ENCODE measurements at regions not wholly inside any gene's neighbourhood (a gene's known extent, or its start where the extent isn't known, plus 50 kb on each side); places are given as distances from the start of the nearest gene placed in this dataset.

DNA sequence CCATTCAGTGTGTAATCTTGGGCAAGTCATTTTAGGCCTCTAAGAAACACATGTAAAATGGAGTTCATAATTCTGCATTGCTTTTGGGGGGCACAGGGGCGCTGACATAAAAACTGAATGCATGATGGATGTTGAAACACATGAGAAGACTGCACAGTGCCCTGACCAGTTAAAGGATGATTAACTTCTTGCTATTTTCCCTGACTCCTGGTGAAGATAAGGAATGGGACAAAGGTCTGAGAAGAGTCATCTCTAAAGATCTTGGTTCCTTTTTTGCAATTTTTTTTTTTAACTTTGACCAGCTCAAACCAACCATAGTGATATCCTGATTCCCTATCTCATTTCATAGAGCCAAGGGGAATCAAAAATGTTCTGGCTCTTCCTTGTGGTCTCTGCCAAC, 134.9 kb upstream of the TENM4 start:
- no peak for DNase-seq (ENCODE audit: low read depth)

DNA sequence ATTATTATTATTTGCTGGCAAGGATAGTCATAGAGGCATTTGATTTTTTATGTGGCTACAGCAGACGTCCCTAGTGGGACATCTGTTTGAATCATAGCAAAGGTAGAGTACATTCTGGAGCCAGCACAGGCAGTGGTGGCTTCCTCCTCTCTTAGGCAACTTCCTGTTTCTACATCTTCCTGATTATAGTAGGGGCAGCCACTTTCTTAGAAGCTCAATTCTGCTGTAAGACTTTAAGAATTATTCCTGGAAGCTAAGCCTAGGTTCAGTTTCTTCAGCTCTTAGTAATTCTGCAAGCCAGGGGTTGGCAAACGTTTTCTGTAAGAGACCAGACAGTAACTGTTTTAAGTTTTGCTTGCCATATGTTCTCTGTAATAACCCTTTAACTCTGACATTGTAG, 129.3 kb upstream of the TENM4 start:
- DNase-seq (ENCODE audit: low read depth) = no peak

DNA sequence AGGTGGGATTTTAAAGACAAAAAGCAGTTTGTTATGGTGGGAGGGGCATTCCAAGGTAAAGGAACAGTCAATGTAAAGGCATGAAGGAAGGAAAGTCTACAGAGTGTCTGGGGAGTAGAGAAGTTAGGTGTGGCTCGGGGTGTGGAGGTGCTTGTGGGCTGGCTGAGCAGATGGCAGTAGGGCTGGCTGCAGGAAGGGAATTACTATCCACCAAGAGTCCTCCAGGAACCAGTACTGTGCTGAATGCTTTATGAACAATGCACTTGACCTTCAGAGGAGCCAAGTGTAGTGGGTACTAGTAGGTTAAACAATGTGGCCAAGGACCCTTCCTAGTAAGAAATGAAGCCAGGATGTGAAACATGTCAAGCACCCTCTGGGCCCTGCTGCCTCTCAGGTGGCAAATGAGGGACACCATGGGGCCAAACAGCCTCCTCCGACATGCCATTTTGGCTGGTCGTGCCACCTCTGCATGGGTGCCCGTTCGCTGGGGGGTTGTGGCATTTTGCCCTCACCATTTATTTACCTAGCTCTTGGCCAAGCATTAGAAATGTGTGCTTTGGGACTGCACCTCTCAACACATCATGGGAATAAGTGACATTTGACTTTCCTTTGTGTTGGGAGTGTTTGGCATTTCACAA, 123.6 kb upstream of the TENM4 start:
- no peak for DNase-seq (ENCODE audit: low read depth)

DNA sequence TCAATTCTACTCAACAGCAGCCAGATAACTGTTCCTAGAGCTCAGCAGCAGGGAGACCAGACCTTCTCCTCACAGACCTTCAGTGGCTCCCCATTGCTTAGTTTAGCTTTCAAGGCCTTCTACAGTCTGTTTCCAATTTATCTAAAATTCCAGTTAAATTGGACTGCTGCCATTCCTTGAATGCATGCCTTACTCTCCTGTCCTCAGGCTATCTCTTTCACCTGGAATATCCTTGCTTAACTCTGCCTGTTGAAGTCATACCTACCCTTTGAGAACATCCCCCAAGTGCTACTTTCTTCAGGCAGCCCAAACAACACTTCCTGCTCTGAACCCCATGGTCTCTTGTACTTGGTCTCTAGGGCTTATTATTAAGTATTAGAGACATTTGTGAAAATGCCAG, 120.7 kb upstream of the TENM4 start:
- no peak for DNase-seq (ENCODE audit: low read depth)

DNA sequence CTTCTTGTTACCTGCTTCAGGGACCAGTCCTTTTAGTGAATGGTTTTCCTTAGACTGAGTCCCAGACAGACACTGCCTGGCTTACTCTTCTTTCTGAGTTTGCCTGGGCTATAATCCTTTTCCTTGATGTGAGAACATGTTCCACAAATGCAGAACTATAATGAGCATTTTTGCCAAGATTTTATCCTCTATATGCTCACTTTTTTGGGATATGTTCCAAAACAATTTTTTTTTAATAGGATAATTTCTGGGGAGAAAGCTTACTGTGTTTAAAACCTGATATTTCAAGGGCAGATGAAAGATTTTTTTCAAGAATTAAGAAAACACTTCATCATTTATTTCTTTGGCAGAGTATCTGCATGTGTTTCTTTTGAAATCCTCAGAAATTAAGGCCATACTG, 110.0 kb upstream of the TENM4 start:
- no peak for DNase-seq (ENCODE audit: low read depth)

DNA sequence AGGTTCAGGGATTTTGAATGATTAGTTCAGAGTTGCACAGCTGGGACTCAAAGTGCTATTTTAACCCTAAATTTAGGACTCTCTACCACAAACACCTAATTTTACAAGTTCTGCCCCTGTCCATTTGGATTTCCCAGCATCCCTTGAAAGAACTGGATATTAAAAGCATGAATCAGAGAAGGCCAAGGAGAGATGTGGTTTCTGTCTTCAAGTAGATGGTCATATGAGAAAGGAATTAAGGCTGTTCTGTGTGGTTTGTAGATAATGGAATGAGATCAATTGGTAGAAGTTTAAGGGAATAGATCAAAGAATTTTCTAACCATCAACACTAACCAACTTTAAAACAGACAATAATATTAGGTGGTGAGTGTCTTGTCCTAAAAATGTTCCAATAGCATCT, 106.4 kb upstream of the TENM4 start:
- no peak for DNase-seq (ENCODE audit: low read depth)

DNA sequence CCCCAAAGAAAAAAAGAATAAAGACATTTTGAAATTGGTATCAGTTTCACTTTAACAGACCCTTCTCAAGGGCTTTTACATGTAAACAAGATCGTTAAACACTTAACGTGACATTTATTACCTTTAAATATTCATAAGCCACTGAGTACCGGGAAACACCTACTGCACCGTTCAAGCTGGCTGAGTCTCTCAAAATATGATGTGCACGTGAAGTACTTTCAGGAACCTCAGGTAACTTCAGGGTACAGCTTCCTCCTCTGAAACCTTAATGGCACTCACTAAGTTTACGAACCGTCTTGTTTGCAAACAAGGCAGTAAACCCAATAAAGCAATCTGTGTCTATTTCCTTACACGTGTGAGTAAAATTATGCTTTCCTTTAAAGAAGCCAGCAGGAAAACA, 105.5 kb upstream of the TENM4 start:
- DNase-seq (ENCODE audit: low read depth) = no peak

DNA sequence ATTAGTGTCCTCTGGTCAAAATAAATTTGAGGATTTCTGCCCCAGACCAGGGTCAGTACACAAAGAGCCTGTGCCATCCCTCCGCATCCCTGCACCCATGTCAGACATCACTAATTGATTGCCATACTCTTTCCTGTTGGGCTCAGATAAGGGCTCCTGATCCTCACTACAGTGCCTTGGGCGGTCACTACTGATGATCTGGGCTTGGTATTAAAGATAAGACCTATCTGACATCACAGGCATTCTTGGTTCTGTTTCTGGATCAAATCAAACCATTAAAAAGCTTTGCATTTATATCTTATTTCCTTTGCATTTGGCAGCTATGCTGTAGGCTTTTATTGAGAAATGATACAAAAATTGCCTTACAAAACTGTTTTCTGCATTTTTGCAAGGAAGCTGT, 103.5 kb upstream of the TENM4 start:
- DNase-seq (ENCODE audit: low read depth) = no peak

DNA sequence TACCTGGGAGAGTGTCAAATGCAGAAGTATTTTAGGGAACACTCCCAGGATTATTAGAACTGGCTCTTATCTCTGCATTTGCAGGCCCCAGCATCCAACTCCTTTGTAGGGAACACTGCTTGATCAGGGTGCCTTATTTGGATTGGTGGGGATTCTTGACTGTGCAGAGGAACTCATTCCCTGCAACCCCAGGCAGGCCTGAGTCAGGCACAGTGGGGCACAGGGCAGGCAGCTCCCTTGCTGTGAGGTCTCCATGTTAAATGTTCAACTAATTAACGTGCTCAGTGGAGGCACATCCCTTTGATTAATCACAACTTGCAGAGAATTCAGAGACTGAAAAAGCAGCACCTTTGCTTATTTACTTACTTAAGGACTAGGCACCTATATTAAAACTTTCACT, 102.3 kb upstream of the TENM4 start:
- no peak for DNase-seq (ENCODE audit: low read depth)

DNA sequence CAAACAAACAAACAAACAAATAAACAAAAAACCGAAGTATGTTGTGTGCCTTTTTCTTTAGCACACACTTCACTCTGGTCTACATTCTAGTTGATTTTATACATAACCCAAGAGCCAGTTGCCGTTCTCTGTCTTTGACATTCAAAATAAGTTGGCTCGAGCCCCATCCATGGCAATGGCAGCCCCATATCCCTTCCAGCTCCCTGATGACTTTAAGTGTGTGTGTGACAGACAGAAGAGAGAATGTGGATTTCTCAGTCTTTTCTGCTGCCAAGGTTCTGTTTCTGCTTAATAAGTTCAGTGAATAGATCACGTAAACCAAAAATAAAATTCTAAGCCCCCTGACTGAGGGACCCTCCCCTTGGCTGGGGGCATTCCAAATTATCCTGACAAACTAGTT, 100.6 kb upstream of the TENM4 start:
- DNase-seq (ENCODE audit: low read depth) = no peak

DNA sequence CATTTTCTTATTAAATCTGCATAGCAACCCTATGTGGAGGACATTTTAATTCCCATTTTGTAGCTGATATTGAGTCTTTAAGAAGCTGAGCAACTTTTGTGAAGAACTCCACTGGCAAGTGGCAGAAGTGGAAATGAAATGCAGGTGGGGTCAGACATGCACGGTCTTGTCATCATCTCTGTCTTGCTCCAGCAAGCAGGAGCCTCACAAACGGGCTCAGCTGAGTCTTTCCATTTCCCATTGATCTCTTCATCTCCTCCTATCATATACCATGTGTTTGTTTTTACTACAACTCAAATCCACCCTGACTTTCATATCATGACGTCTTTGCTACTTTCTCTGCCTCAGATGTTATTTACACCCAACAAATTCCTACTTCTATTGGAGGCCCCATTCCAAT, 97.9 kb upstream of the TENM4 start:
- no peak for DNase-seq (ENCODE audit: low read depth)

DNA sequence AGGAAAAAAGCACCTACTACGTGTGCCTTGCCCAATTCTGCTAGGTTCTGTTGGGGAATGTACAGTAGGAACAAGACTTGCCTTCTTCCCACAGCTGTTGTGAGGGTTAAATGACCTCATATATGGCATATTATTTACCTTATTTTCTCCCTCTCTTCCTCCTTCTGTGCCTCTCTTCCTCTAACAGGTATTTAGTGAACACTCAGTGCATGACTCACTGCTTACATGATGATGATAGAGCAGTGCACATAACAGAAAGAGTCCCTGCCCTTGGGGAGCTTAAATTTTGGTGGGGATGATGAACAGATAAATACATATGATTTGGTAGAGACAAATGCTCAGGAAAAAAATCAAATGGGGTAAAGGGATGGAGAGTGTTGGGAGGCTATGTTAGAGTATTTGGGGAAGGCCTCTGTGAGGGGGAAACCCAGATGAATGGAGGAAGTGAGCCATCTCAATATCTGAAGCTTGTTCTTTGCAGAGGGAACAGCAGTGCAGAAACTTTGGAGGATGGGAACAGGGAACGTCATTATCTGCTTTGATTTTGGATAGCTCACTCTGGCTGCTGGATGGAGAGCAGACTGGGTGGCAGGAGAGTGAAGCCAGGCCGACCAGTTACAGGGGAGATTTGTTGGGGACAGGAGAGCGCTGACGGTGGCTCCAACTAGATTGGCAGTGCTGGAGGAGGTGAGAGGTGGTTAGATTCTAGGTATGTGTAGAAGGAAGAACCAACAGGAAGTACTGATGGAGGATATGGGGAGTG, 95.5 kb upstream of the TENM4 start:
- no peak for DNase-seq (ENCODE audit: low read depth)

DNA sequence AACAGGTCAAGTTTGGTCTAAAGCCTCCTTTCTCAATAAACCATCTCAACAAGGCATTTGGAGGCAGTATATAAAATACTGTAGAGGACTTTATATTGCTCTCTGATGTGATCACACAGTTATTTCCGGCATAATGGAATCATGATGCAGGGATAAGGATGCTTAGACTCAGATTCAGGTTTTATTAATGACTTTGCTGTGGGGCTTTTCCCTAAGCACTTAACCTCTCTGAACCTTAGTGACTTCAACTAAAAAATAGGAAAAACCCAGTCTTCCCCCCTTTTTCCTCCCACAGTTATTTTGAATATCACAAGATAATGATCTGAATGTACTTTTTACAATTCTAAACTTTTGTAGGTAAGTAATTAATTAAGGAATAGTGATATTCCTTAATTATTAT, 94.8 kb upstream of the TENM4 start:
- DNase-seq (ENCODE audit: low read depth) = no peak

DNA sequence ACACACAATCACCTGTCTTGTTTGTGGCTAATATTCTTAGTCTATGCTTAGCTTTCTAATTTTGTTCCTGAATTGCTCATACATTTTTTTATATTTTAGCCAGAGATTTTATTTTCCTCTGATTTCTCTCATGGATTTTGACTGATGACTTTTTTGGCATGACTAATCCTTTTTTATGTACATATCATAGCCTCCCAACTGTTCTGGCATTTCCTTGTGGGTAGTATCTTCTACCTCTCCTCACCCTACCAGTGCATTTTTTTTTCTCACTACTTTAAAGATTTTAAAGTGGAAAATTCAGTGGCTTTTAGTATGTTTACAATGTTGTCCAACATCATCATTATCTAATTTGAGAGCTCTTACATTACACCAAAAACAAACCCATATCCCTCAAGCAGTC, 84.4 kb upstream of the TENM4 start:
- no peak for DNase-seq (ENCODE audit: low read depth)

DNA sequence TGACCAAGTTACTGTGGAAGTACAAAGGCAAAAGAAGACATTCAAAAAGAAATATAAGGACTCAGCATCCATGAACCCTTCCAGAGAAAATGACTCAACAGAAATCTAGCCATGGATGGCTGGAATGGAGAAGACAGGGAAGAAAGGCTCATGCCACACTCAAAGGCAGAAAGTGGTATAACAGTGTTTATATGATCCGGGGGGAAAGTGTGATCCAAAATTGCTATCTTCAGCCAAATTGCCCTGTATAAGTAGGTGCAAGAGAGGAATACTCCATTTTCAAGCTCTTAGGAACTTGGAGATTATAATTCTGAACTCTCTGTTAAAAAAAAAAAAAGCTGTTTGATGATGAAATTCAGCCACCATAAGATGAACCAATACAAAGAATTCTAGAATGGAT, 81.8 kb upstream of the TENM4 start:
- no peak for DNase-seq (ENCODE audit: low read depth)

DNA sequence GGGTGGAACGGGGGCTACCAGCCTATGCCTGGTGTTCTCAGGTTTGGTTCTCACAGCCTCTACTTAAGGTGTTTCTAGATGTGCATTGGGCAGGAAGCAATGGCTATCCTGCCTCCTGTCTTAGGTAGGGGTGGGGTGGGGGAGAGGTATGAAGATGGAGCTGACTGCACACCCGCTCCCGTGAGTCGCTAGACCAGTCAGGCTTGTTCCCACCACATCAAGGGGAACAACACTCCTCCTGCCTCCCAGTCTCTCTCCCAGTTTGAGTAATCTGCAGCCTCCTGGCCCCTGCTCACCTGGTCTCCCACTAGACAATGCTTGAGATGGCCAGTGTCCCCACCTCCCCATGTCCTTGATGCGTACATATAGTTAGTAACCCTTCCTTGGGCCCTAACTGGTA, 79.3 kb upstream of the TENM4 start:
- no peak for DNase-seq (ENCODE audit: low read depth)

DNA sequence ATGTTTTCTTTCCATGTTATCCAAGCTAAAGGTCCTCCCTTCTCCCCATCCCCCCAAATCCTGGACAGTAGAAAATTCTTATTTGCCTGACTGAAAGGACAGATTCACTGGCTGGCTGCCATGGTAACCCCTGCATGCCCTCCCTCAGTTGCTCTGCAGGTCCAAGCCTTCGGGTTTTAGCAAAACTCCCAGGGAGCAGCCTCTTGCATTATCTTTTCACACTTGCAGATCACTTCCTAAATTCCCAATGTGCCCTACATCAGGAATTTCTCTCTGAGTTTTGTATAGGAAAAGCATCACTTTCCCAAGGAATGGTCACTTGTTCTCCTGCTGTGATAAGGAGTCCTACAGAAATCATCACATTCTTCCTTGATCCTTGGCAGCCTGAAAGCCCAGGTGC, 75.0 kb upstream of the TENM4 start:
- DNase-seq (ENCODE audit: low read depth) = no peak

DNA sequence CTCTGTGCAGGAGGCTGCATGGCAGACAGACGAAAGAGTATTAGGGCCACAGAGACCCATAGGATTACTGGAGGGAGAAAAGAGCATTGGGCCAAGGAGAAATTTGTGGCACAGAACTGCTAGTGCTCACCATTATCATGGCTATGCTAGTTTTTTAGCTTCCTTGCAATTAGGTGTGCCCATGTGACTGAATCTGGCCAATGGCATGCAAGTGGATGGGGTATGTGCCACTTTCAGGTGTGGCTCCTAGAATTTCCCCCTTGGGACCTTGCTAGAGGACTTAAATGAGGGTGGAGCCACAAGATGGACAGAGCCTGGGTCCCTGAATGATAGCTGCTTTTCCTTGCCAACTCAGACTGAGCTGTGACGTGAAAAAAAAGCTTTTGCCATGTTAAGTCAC, 73.9 kb upstream of the TENM4 start:
- no peak for DNase-seq (ENCODE audit: low read depth)

DNA sequence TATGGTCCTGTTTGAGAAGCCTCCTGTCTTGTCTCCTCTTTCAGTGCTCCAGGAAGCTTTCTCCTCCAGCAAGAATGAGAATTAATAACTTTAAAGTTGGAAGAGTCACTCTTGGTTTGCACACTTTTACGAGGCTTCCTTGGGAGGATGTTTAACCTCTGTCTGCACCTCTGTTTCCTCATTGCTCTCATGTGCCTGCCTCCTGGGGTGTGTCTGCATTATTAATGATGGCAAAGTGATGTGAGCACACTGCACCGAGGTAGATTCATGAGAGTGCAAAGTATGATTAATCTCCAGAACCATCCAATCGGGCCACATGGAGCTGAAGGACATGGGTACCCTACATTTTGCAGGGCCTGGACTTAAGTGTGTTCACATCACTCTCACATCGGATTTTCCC, 73.5 kb upstream of the TENM4 start:
- no peak for DNase-seq (ENCODE audit: low read depth)

DNA sequence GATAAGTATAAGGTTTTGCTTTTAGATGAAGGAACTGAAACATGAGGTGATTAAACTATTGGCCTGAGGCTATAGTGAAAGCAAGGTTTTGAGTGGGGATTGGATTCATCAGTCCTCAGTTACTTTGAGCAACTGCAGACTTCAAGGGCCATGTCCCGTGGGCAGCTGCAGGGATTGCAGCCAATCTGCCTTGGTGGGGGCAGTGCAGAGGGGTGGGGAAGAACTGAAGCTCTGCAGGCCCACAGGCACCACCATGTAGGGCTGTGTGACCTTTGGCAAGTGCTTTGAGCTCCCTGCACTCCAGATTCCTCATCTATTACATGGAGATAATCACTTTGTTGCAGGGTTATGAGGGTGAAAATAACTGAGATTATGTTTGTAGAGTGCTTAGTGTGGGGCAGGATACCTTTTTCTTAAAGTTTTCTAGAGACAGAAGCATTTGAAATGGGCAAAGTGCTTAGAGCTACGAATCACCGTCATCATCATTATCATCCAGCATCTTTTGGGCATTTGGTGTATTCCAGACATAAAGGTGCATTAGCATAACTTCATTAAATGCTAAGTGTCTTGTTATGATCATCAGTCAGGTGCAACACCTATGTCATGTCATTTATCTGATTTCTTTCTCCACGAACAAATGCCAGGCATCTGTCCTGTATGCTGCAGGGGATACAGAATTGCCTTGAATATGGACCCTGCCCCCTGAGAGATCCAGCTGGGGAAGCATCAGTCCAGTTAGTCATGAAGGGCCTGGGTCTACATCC, 72.1 kb upstream of the TENM4 start:
- DNase-seq (ENCODE audit: low read depth) = no peak

DNA sequence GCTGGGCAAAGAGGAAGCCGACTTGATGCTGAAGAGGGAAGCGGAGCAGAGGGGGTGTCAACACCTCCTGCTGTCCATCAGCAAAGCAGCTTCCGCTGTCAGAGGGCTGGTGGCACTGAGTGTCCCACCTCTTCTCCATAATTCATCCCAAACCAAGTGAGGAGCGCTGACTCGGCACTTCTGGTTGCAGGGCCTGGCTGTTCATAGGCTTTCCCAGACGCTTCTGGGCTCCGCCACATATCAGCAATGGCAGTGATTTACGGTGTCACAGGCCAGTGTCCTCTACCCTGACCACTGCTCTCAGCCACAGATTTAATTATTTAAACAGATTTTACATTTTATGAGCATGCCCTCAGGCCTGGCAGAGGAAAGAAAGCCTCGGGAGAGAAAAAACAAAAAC, 70.1 kb upstream of the TENM4 start:
- no peak for DNase-seq (ENCODE audit: low read depth)

DNA sequence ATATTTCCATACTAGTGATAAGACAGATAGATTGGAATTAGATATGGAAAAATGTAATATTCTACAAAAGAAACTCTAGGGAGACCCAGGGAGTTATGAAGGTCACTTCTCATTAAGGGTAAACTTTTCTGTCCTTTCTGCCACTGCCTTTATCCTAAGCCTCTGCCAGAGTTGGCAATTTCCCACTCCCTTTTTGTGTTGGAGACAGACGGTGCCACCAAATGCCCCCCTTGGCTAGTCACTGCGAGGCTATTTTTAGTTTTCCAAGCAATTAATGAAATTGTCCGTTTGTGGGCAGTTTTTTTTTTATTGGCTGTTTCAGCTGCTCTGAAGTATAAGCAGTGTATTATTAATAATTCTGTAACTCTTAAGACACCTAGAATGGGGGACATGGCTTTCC, 67.6 kb upstream of the TENM4 start:
- DNase-seq (ENCODE audit: low read depth) = no peak

DNA sequence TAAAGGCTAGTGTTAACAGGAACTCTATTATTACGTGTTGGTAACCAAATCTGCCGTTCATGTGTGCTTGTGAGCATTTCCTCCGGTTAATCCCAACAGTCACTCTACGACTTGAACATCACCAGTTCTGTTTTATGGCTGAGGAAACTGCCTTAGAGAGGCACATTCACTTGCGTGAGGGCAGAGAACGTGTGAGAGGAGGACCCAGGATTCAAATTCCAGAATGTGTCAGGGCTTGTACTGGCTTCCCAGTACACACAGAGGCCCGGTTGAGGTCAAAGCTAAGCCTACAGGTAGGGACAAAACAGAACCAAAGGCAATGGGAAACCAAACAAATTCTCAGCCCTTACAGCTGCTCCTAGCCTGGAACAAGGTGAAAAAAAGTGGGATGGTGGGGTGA, 66.9 kb upstream of the TENM4 start:
- DNase-seq (ENCODE audit: low read depth) = no peak

Measured in activated T-cell treated with anti-CD3 and anti-CD28 coated beads for 48 hours (primary cell).